SK-N-SH (cell line): ENCODE measurements at regions not wholly inside any gene's neighbourhood (a gene's known extent, or its start where the extent isn't known, plus 50 kb on each side); places are given as distances from the start of the nearest gene placed in this dataset.

Source experiments
- CTCF ChIA-PET: fragments of 300-600, 350-600 bp; formaldehyde crosslinking; extraction: SDS; loops from one replicate; lab custom pipeline; 2021; lab: Yijun Ruan, JAX
- POLR2A ChIA-PET: fragments of 350-600 bp; sonication (Branson Sonifier 250); formaldehyde crosslinking; extraction: SDS; loops from one replicate; lab custom pipeline; 2020; ENCODE audit warnings: antibody characterized with exemption, inconsistent platforms; lab: Yijun Ruan, JAX
- DNase-seq: peaks from one replicate; pipeline ENCODE4 v3.0.0; 2012
- H2AFZ ChIP-seq: fragments of 200-600 bp; sonication (generic); 2 replicates; pipeline ENCODE4 v1.8.1; 2016; ENCODE audit warnings: antibody characterized with exemption, mild to moderate bottlenecking, low read depth
- H3F3A ChIP-seq: fragments of 200-600 bp; sonication (generic); replicated peaks from 2 replicates; pipeline ENCODE3; 2016; ENCODE audit warnings: antibody characterized with exemption, mild to moderate bottlenecking; ENCODE audit not compliant: insufficient read depth
- H3K27ac ChIP-seq, 2 experiments: fragments of 200-500 bp in 1 of 2; fragments of 200-600 bp in 1 of 2; sonication (Bioruptor generic) in 1 of 2; sonication (generic), shearing (Covaris generic) in 1 of 2; 2 replicates each; pipeline versions ENCODE4 v1.5.1 to v1.6.1; 2014 to 2016; ENCODE audit warnings: low read depth in 2 of 2, inconsistent platforms in 1 of 2, low read length in 1 of 2, mild to moderate bottlenecking in 1 of 2, mixed read lengths in 1 of 2
- H3K27me3 ChIP-seq: fragments of 200-600 bp; sonication (generic), shearing (Covaris generic); 2 replicates; pipeline ENCODE4 v1.6.1; 2016; ENCODE audit warnings: mixed run types; ENCODE audit not compliant: insufficient read depth
- H3K36me3 ChIP-seq, 2 experiments: fragments of 200-500 bp in 1 of 2; fragments of 200-600 bp in 1 of 2; sonication (Bioruptor generic) in 1 of 2; sonication (generic) in 1 of 2; replicated peaks in 1 of 2; 2 replicates each; pipeline versions ENCODE3 to v1.5.1; 2014 to 2016; ENCODE audit warnings: low read length in 1 of 2, mild to moderate bottlenecking in 1 of 2; ENCODE audit not compliant: insufficient read depth in 2 of 2, control insufficient read depth in 1 of 2
- H3K4me1 ChIP-seq, 2 experiments: fragments of 200-500 bp in 1 of 2; fragments of 200-600 bp in 1 of 2; sonication (Bioruptor generic) in 1 of 2; sonication (generic), shearing (Covaris generic) in 1 of 2; 2 replicates each; pipeline versions ENCODE4 v1.5.1 to v1.6.1; 2014 to 2016; ENCODE audit warnings: low read depth in 1 of 2, low read length in 1 of 2, mixed run types in 1 of 2; ENCODE audit not compliant: insufficient read depth in 2 of 2, control insufficient read depth in 1 of 2
- H3K4me2 ChIP-seq: fragments of 200-600 bp; sonication (generic), shearing (Covaris generic); 2 replicates; pipeline ENCODE4 v1.6.1; 2017; ENCODE audit warnings: mixed run types
- H3K4me3 ChIP-seq, 2 experiments: fragments of 200-500 bp in 1 of 2; fragments of 200-600 bp in 1 of 2; sonication (Bioruptor generic) in 1 of 2; sonication (generic), shearing (Covaris generic) in 1 of 2; 2 replicates each; pipeline versions ENCODE4 v1.5.1 to v1.8.1; 2014 to 2016; ENCODE audit warnings: low read depth in 2 of 2, inconsistent platforms in 1 of 2, low read length in 1 of 2, mild to moderate bottlenecking in 1 of 2, mixed read lengths in 1 of 2, moderate library complexity in 1 of 2
- H3K79me2 ChIP-seq: fragments of 200-600 bp; sonication (generic); 2 replicates; pipeline ENCODE4 v1.8.1; 2017; ENCODE audit warnings: mild to moderate bottlenecking; ENCODE audit not compliant: insufficient read depth
- H3K9ac ChIP-seq: fragments of 200-600 bp; sonication (generic); 2 replicates; pipeline ENCODE4 v1.6.1; 2017; ENCODE audit warnings: mixed run types
- H3K9me2 ChIP-seq: fragments of 200-600 bp; sonication (generic); 2 replicates; pipeline ENCODE4 v1.6.1; 2017; ENCODE audit warnings: mixed run types
- H3K9me3 ChIP-seq: fragments of 200-600 bp; sonication (generic); 2 replicates; pipeline ENCODE4 v1.6.1; 2017; ENCODE audit warnings: mixed run types, mild to moderate bottlenecking, moderate library complexity
- H4K20me1 ChIP-seq: fragments of 200-600 bp; sonication (generic); 2 replicates; pipeline ENCODE4 v1.6.1; 2017; ENCODE audit warnings: mild to moderate bottlenecking, mixed run types; ENCODE audit not compliant: insufficient read depth
- EP300 ChIP-seq, 2 experiments: IDR thresholded peaks; 2 replicates each; pipeline versions ENCODE4 v1.4.0 to v1.6.1; 2012; ENCODE audit warnings: borderline replicate concordance in 1 of 2, low read depth in 1 of 2, low read length in 1 of 2
- FOSL2 ChIP-seq: IDR thresholded peaks from 2 replicates; pipeline ENCODE4 v1.4.0; 2012; ENCODE audit warnings: low read depth, mild to moderate bottlenecking, moderate library complexity, borderline replicate concordance
- GATA2 ChIP-seq: sonication (generic); formaldehyde crosslinking; IDR thresholded peaks from 2 replicates; pipeline ENCODE4 v1.5.0; 2020; ENCODE audit warnings: mild to moderate bottlenecking, missing genetic modification reagents
- JUND ChIP-seq: IDR thresholded peaks from 2 replicates; pipeline ENCODE4 v1.4.0; 2012
- MXI1 ChIP-seq: IDR thresholded peaks from 2 replicates; pipeline ENCODE4 v1.6.1; 2012; ENCODE audit warnings: mild to moderate bottlenecking, low read depth, low read length, improper control_type of control experiment
- POLR2AphosphoS5 ChIP-seq: IDR thresholded peaks from 2 replicates; pipeline ENCODE4 v1.6.1; 2012; ENCODE audit warnings: low read depth, low read length
- RCOR1 ChIP-seq: fragments of 150-350 bp; IDR thresholded peaks from 2 replicates; pipeline ENCODE4 v1.6.1; 2017; ENCODE audit warnings: antibody characterized with exemption, low read length
- RFX5 ChIP-seq: IDR thresholded peaks from 2 replicates; pipeline ENCODE4 v1.6.1; 2012; ENCODE audit warnings: mild to moderate bottlenecking, improper control_type of control experiment, low read length
- SIN3A ChIP-seq: IDR thresholded peaks from 2 replicates; pipeline ENCODE4 v1.6.1; 2012; ENCODE audit warnings: low read depth, mild to moderate bottlenecking, low read length, moderate library complexity, borderline replicate concordance
- TAF1 ChIP-seq: IDR thresholded peaks from 2 replicates; pipeline ENCODE4 v1.6.1; 2012; ENCODE audit warnings: low read depth, mild to moderate bottlenecking, low read length, moderate library complexity, borderline replicate concordance
- TEAD4 ChIP-seq: IDR thresholded peaks from 2 replicates; pipeline ENCODE4 v1.4.0; 2012; ENCODE audit warnings: mild to moderate bottlenecking, borderline replicate concordance; ENCODE audit not compliant: insufficient read depth
- YY1 ChIP-seq: IDR thresholded peaks from 2 replicates; pipeline ENCODE4 v1.4.0; 2012; ENCODE audit warnings: low read depth, mild to moderate bottlenecking
- WGBS: methylation state at CpG from one replicate; pipeline ENCODE4 v1.1.6; 2017; ENCODE audit warnings: low lambda C conversion rate; 5-methylcytosine and 5-hydroxymethylcytosine counted together
- TF ChIP-seq, protein P1 (sequence below): IDR thresholded peaks from 2 replicates; pipeline ENCODE4; 2012
- TF ChIP-seq, protein P2 (sequence below): fragments of 150-350 bp; IDR thresholded peaks from 2 replicates; pipeline ENCODE4 v1.6.1; 2016; ENCODE audit warnings: mild to moderate bottlenecking, low read depth, low read length
- TF ChIP-seq, protein P3 (sequence below): IDR thresholded peaks from 2 replicates; pipeline ENCODE4 v1.4.0; 2012; ENCODE audit warnings: low read depth, borderline replicate concordance

DNA sequence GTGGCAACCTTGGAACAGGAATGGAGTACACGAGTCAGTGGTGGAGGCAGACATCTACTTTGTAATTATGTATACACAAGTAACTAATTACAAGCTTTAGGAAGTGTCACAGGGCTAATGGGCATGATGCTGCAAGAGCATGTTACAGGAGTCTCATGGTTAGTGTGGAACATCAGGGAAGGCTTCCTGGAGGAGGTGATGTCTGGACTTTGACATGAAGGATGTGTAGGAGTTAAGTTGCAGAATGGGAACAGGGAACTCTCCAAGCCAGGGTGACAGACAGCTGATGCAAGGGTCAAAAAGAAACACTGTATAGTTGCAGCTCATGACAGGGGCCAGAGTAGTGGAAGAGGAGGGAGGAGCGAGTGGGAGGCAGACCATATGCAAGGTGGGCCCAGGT, 483.8 kb upstream of the EEF2KMT start:
- TF ChIP-seq, protein P1, sequence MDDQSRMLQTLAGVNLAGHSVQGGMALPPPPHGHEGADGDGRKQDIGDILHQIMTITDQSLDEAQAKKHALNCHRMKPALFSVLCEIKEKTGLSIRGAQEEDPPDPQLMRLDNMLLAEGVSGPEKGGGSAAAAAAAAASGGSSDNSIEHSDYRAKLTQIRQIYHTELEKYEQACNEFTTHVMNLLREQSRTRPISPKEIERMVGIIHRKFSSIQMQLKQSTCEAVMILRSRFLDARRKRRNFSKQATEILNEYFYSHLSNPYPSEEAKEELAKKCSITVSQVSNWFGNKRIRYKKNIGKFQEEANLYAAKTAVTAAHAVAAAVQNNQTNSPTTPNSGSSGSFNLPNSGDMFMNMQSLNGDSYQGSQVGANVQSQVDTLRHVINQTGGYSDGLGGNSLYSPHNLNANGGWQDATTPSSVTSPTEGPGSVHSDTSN = no peak
- no peak for TF ChIP-seq MXI1
- no peak for TF ChIP-seq TAF1
- TF ChIP-seq SIN3A = no peak
- TF ChIP-seq, protein P2, sequence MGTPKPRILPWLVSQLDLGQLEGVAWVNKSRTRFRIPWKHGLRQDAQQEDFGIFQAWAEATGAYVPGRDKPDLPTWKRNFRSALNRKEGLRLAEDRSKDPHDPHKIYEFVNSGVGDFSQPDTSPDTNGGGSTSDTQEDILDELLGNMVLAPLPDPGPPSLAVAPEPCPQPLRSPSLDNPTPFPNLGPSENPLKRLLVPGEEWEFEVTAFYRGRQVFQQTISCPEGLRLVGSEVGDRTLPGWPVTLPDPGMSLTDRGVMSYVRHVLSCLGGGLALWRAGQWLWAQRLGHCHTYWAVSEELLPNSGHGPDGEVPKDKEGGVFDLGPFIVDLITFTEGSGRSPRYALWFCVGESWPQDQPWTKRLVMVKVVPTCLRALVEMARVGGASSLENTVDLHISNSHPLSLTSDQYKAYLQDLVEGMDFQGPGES = no peak
- TF ChIP-seq TEAD4 = no peak
- no peak for TF ChIP-seq EP300 (IDR thresholded peaks at IDR 0.05; ENCODE audit: borderline replicate concordance in 1 of 2, low read depth in 1 of 2, low read length in 1 of 2)
- Histone ChIP-seq H3K4me2 (no peak overlapping the region), H3K4me3 (no peak overlapping the region), H3K27me3 (no peaks in the 10 kb centered on the region), H3K9ac (no peak overlapping the region), H3K9me2 (no peaks in the 10 kb centered on the region), H3K27ac (no peak overlapping the region), H3F3A (no peaks in the 10 kb centered on the region), H2AFZ (no peak overlapping the region), H3K9me3 (no peaks in the 10 kb centered on the region), H3K79me2 (no peaks in the 10 kb centered on the region), H3K4me1 (peaks cover 0 to 18% of the 10 kb centered on the region in 2 experiments; a peak in 2 of 4 replicates), H4K20me1 (no peaks in the 10 kb centered on the region), H3K36me3 (no peaks in the 10 kb centered on the region)
- WGBS = 16% methylated on average over 2 of the region's 2 CpGs
- POLR2A ChIA-PET = no interaction called here
- CTCF ChIA-PET = interaction anchor here (1.0 to 1.8 kb wide), 2 partner anchors 12 to 22 kb away, joined by 3 to 6 read pairs; no protein-coding TSS in a partner anchor
- DNase-seq = no peak

DNA sequence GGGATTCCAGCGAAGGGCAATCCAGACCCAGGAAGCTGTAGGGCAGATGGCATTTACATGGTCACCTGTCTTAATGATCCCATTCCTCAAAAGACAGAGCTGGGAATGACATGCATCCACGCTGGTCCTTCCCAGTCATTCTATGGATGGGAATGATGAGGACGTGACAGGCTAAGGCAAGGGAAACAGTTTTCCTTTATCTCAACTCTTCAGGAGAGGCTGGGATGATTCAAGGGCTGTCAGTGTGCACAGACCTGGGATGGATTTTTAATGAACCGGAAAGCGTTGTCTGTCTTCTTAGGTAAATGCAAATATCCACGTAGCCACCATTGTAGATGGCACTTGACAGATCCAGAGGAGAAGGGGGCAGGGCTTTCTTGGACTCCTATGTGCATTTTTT, 483.2 kb upstream of the EEF2KMT start:
- ChIA-PET CTCF (interaction anchor here (1.8 to 2.0 kb wide), 2 partner anchors 23 to 35 kb away, joined by 6 to 7 read pairs; no protein-coding TSS in a partner anchor), POLR2A (no interaction called here)
- Histone ChIP-seq H3K27ac (no peak overlapping the region), H3K27me3 (no peaks in the 10 kb centered on the region), H3K9me3 (no peaks in the 10 kb centered on the region), H3K9me2 (no peaks in the 10 kb centered on the region), H3K4me1 (peaks cover 0 to 23% of the 10 kb centered on the region in 2 experiments; a peak in 2 of 4 replicates), H4K20me1 (no peaks in the 10 kb centered on the region), H3K4me3 (no peak overlapping the region), H3F3A (no peaks in the 10 kb centered on the region), H3K4me2 (no peak overlapping the region), H3K79me2 (no peaks in the 10 kb centered on the region), H3K9ac (no peak overlapping the region), H3K36me3 (no peaks in the 10 kb centered on the region), H2AFZ (no peak overlapping the region)
- TF ChIP-seq POLR2AphosphoS5 (no peak), RCOR1 (no peak), TAF1 (no peak), RFX5 (no peak), GATA2 (CRISPR knock-in tag) (no peak), JUND (no peak), YY1 (no peak), FOSL2 (no peak)
- TF ChIP-seq, protein P3, sequence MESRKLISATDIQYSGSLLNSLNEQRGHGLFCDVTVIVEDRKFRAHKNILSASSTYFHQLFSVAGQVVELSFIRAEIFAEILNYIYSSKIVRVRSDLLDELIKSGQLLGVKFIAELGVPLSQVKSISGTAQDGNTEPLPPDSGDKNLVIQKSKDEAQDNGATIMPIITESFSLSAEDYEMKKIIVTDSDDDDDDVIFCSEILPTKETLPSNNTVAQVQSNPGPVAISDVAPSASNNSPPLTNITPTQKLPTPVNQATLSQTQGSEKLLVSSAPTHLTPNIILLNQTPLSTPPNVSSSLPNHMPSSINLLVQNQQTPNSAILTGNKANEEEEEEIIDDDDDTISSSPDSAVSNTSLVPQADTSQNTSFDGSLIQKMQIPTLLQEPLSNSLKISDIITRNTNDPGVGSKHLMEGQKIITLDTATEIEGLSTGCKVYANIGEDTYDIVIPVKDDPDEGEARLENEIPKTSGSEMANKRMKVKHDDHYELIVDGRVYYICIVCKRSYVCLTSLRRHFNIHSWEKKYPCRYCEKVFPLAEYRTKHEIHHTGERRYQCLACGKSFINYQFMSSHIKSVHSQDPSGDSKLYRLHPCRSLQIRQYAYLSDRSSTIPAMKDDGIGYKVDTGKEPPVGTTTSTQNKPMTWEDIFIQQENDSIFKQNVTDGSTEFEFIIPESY = no peak
- TF ChIP-seq, protein P2 = no peak
- TF ChIP-seq, protein P1 = no peak
- no peak for DNase-seq
- WGBS = 43% methylated on average over 6 of the region's 6 CpGs
